ENCODE measurements at regions not wholly inside any gene's neighbourhood (a gene's known extent, or its start where the extent isn't known, plus 50 kb on each side); places are given as distances from the start of the nearest gene placed in this dataset.

GRCh38 chr13:97716746-97717145, 236.7 kb upstream of the IPO5 start:
- Histone ChIP-seq H3K27me3 (no peaks in the 10 kb centered on the region), H3K27ac (no peak overlapping the region), H3K9me3 (peaks cover 0 to 11% (median 0%) of the 10 kb centered on the region in 3 donors), H3K4me3 (no peak overlapping the region), H3K36me3 (no peaks in the 10 kb centered on the region), H3K4me1 (no peaks in the 10 kb centered on the region)
- TF ChIP-seq CTCF (IDR thresholded peaks at IDR 0.05), result no peak
- no peak for DNase-seq
- intact Hi-C loops (cut with DNase I; ENCODE audit: low total_unique reads), result no loop called here

- no peaks in the 10 kb centered on the region for H3K9me3 ChIP-seq
- TF ChIP-seq CTCF (IDR thresholded peaks at IDR 0.05), result no peak
Observed at GRCh38 chr13:97719736-97720135, 233.7 kb upstream of the IPO5 start.

GRCh38 chr13:97720896-97721295, 232.6 kb upstream of the IPO5 start:
- DNase-seq, result no peak
- no peak overlapping the region for H3K27ac ChIP-seq
- peaks cover 0 to 8% (median 2%) of the 10 kb centered on the region in 4 donors for H3K4me1 ChIP-seq
- no peaks in the 10 kb centered on the region for H3K27me3 ChIP-seq
- TF ChIP-seq CTCF (IDR thresholded peaks at IDR 0.05), result no peak
- no peaks in the 10 kb centered on the region for H3K9me3 ChIP-seq
- intact Hi-C loops (cut with DNase I; ENCODE audit: low total_unique reads), result no loop called here
- no peak overlapping the region for H3K4me3 ChIP-seq
- no peaks in the 10 kb centered on the region for H3K36me3 ChIP-seq

More at GRCh38 chr13:97719736-97720135, 233.7 kb upstream of the IPO5 start:
- H3K4me1 ChIP-seq, result peaks cover 0 to 8% (median 2%) of the 10 kb centered on the region in 4 donors
- no peak overlapping the region for H3K27ac ChIP-seq
- no peaks in the 10 kb centered on the region for H3K36me3 ChIP-seq
- DNase-seq, result no peak
- no peaks in the 10 kb centered on the region for H3K27me3 ChIP-seq
- H3K4me3 ChIP-seq, result no peak overlapping the region
- intact Hi-C loops (cut with DNase I; ENCODE audit: low total_unique reads), result no loop called here

GRCh38 chr13:97723655-97724054, 229.8 kb upstream of the IPO5 start:
- peaks cover 0 to 26% (median 2%) of the 10 kb centered on the region in 4 donors for H3K4me1 ChIP-seq
- H3K9me3 ChIP-seq, result no peaks in the 10 kb centered on the region
- no peaks in the 10 kb centered on the region for H3K27me3 ChIP-seq
- DNase-seq, result no peak
- TF ChIP-seq CTCF (IDR thresholded peaks at IDR 0.05), result no peak
- no peak overlapping the region for H3K4me3 ChIP-seq
- intact Hi-C loops (cut with DNase I; ENCODE audit: low total_unique reads), result no loop called here
- H3K27ac ChIP-seq, result peak overlapping the region; percentile 25 to 50
- no peaks in the 10 kb centered on the region for H3K36me3 ChIP-seq

GRCh38 chr13:97724450-97724849, 229.0 kb upstream of the IPO5 start:
- DNase-seq, result no peak
- H3K36me3 ChIP-seq, result no peaks in the 10 kb centered on the region
- H3K4me1 ChIP-seq, result peaks cover 0 to 26% (median 2%) of the 10 kb centered on the region in 4 donors
- no peaks in the 10 kb centered on the region for H3K27me3 ChIP-seq
- H3K9me3 ChIP-seq, result no peaks in the 10 kb centered on the region
- TF ChIP-seq CTCF (IDR thresholded peaks at IDR 0.05), result no peak
- intact Hi-C loops (cut with DNase I; ENCODE audit: low total_unique reads), result no loop called here
- H3K27ac ChIP-seq, result peak overlapping the region; percentile 25 to 50
- no peak overlapping the region for H3K4me3 ChIP-seq
